ENCODE measurements at regions not wholly inside any gene's neighbourhood (a gene's known extent, or its start where the extent isn't known, plus 50 kb on each side); places are given as distances from the start of the nearest gene placed in this dataset.

DNA sequence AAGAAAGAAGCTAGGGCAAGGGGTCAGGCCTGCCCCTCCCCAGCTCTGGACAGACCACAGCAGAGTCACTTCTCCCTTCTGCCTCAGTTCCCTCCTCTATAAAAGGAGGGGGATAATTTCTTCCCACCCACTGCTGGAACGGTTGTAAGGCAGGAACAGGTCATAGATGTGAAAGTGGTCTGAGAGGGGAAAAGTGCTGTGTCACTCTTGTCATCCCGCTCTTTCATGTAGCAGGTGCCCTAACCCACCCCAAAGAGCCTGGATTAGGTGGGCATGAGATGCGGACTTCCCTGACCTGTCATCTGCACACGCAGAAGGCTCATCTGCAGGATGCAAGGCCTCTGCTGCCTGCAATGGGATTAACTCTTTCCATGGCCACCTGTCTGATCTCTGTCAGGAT is 218.2 kb upstream of the LRFN2 start:
- Histone ChIP-seq H3K9me1 (ENCODE audit: control insufficient read depth, insufficient read depth, low read length) (no peaks in the 10 kb centered on the region), H2AFZ (ENCODE audit: low read depth, low read length) (no peak overlapping the region), H3K4me2 (ENCODE audit: insufficient read depth, low read length) (no peak overlapping the region), H3K36me3 (ENCODE audit: control insufficient read depth, insufficient read depth, low read length) (no peaks in the 10 kb centered on the region), H3K9ac (ENCODE audit: insufficient read depth in 1 of 2, low read depth in 2 of 2, low read length in 2 of 2) (peak overlapping the region in 1 of 2 experiments; percentile 18; a peak in 1 of 4 replicates), H3K79me2 (ENCODE audit: control insufficient read depth, insufficient read depth, low read length) (no peaks in the 10 kb centered on the region), H3K4me1 (replicated peaks in 1 of 2; ENCODE audit: control insufficient read depth in 2 of 2, insufficient read depth in 2 of 2, low read length in 2 of 2) (no peaks in the 10 kb centered on the region), H4K20me1 (replicated peaks; ENCODE audit: control insufficient read depth, insufficient read depth, low read length) (peaks cover 13% of the 10 kb centered on the region; the same call in 1 of the 2 replicates), H3K4me3 (no peak overlapping the region), H3K9me3 (replicated peaks; ENCODE audit: control insufficient read depth, insufficient read depth, low read depth, low read length) (no peaks in the 10 kb centered on the region), H3K27me3 (ENCODE audit: control insufficient read depth in 2 of 2, insufficient read depth in 2 of 2, low read length in 2 of 2) (peaks cover 0 to 17% of the 10 kb centered on the region in 2 experiments; a peak in 2 of 5 replicates), H3K27ac (ENCODE audit: extremely low read depth, low read depth, low read length) (no peak overlapping the region)
- intact Hi-C loops (cut with micrococcal nuclease) (no loop called here), in situ Hi-C loops (cut with MboI) (no loop called here)
- FAIRE-seq: no peak
- ChIA-PET CTCF (ENCODE audit: low intra/inter-chr PET ratio) (no interaction called here), POLR2A (interaction anchor here (0.5 kb wide), 1 partner anchor 190 kb away, joined by 3 read pairs; no protein-coding TSS in a partner anchor)
- TF ChIP-seq SMARCC2 (IDR thresholded peaks at IDR 0.05; ENCODE audit: low read depth): no peak
- no peak for TF ChIP-seq DIDO1 (tag; IDR thresholded peaks at IDR 0.05; ENCODE audit: low read depth)
- TF ChIP-seq NFE2 (IDR thresholded peaks at IDR 0.05; ENCODE audit: low read depth): peak; percentile 47; the same call in 1 of the 2 replicates
- TF ChIP-seq ZNF134 (CRISPR knock-in tag; conservative IDR thresholded peaks at IDR 0.05): no peak
- TF ChIP-seq NBN (IDR thresholded peaks at IDR 0.05; ENCODE audit: low read depth): no peak
- TF ChIP-seq C11orf30 (IDR thresholded peaks at IDR 0.05; ENCODE audit: low read depth): peak; percentile 13; the same call in 1 of the 2 replicates
- no peak for TF ChIP-seq ZNF830 (CRISPR knock-in tag; IDR thresholded peaks at IDR 0.05)
- TF ChIP-seq, protein P1, sequence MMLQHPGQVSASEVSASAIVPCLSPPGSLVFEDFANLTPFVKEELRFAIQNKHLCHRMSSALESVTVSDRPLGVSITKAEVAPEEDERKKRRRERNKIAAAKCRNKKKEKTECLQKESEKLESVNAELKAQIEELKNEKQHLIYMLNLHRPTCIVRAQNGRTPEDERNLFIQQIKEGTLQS (IDR thresholded peaks at IDR 0.05): no peak
- TF ChIP-seq, protein P1 (CRISPR knock-in tag; conservative IDR thresholded peaks at IDR 0.05): no peak
- TF ChIP-seq KLF6 (CRISPR knock-in tag; IDR thresholded peaks at IDR 0.05; ENCODE audit: borderline replicate concordance): no peak
- TF ChIP-seq ZNF316 (IDR thresholded peaks at IDR 0.05): peak; percentile 31
- TF ChIP-seq MAFG (tag; conservative IDR thresholded peaks at IDR 0.05): peak; percentile 55
- no peak for DNase-seq (ENCODE audit: extremely low read depth in 1 of 4, low spot score in 3 of 4)
- no peak for ATAC-seq
- BruUV-seq (replicated peaks): no TSS peak
- WGBS (ENCODE audit: insufficient coverage, low coverage, missing lambda C conversion rate): 0% methylated on average over 4 of the region's 4 CpGs
